GM23248 (cell line): ENCODE measurements at regions not wholly inside any gene's neighbourhood (a gene's known extent, or its start where the extent isn't known, plus 50 kb on each side); places are given as distances from the start of the nearest gene placed in this dataset.

Source experiments
- DNase-seq: peaks from one replicate; pipeline ENCODE4 v3.0.0-alpha.2; 2015
- H2AFZ ChIP-seq: fragments of 200-600 bp; sonication (generic); 2 replicates; pipeline ENCODE4 v1.6.1; 2016; ENCODE audit warnings: antibody characterized with exemption
- H3F3A ChIP-seq: fragments of 200-600 bp; sonication (generic); 2 replicates; pipeline ENCODE4 v1.6.1; 2016; ENCODE audit warnings: mild to moderate bottlenecking, antibody characterized with exemption, mixed run types; ENCODE audit not compliant: insufficient read depth
- H3K27ac ChIP-seq: fragments of 200-600 bp; sonication (generic); 2 replicates; pipeline ENCODE4 v1.5.1; 2016; ENCODE audit warnings: mild to moderate bottlenecking
- H3K27me3 ChIP-seq: fragments of 200-600 bp; sonication (generic); replicated peaks from 2 replicates; pipeline ENCODE4 v1.6.1; 2016; ENCODE audit warnings: mild to moderate bottlenecking; ENCODE audit not compliant: insufficient read depth
- H3K36me3 ChIP-seq: fragments of 200-600 bp; sonication (generic); 2 replicates; pipeline ENCODE4 v1.6.1; 2016; ENCODE audit warnings: low read depth, mild to moderate bottlenecking
- H3K4me1 ChIP-seq: fragments of 200-600 bp; sonication (generic); 2 replicates; pipeline ENCODE4 v1.6.1; 2016; ENCODE audit warnings: mild to moderate bottlenecking; ENCODE audit not compliant: insufficient read depth
- H3K4me2 ChIP-seq: fragments of 200-600 bp; sonication (generic); one replicate; pipeline ENCODE4 v1.6.1; 2016; ENCODE audit warnings: mild to moderate bottlenecking; ENCODE audit not compliant: unreplicated experiment
- H3K4me3 ChIP-seq: fragments of 200-600 bp; sonication (generic); 2 replicates; pipeline ENCODE4 v1.5.1; 2016; ENCODE audit warnings: mild to moderate bottlenecking
- H3K79me2 ChIP-seq: fragments of 200-600 bp; sonication (generic); 2 replicates; pipeline ENCODE4 v1.6.1; 2016; ENCODE audit warnings: mild to moderate bottlenecking; ENCODE audit not compliant: insufficient read depth
- H3K9ac ChIP-seq: fragments of 200-600 bp; sonication (generic); 2 replicates; pipeline ENCODE4 v1.6.1; 2016; ENCODE audit warnings: mild to moderate bottlenecking
- H3K9me2 ChIP-seq: fragments of 200-600 bp; sonication (generic); 2 replicates; pipeline ENCODE4 v1.6.1; 2016; ENCODE audit warnings: mixed run types, mild to moderate bottlenecking, moderate library complexity; ENCODE audit not compliant: insufficient read depth
- H3K9me3 ChIP-seq: fragments of 200-600 bp; sonication (generic); one replicate; pipeline ENCODE4 v1.6.1; 2017; ENCODE audit warnings: low read depth
- H4K20me1 ChIP-seq: fragments of 200-600 bp; sonication (generic); 2 replicates; pipeline ENCODE4 v1.6.0; 2016; ENCODE audit not compliant: insufficient read depth
- EZH2 ChIP-seq: fragments of 200-600 bp; sonication (generic); IDR thresholded peaks from 2 replicates; pipeline ENCODE4 v1.6.1; 2018; ENCODE audit warnings: antibody characterized with exemption, mild to moderate bottlenecking; ENCODE audit not compliant: insufficient read depth, poor library complexity, severe bottlenecking
- EZH2phosphoT487 ChIP-seq: fragments of 200-600 bp; sonication (generic); IDR thresholded peaks from 2 replicates; pipeline ENCODE4 v1.6.1; 2018; ENCODE audit warnings: antibody characterized with exemption, moderate library complexity, mild to moderate bottlenecking, low read depth; ENCODE audit not compliant: insufficient read depth
- WGBS, 2 experiments: methylation state at CpG; one replicate each; pipeline ENCODE4 v1.1.6; 2015 to 2017; ENCODE audit warnings: low lambda C conversion rate in 2 of 2, low coverage in 1 of 2; ENCODE audit errors: missing lambda C conversion rate in 2 of 2; 5-methylcytosine and 5-hydroxymethylcytosine counted together
- in situ Hi-C: fragments of 300-500 bp; cut with MboI; formaldehyde crosslinking; loops from 2 replicates; pipeline ENCODE4 v1.15.0; 2020

DNA sequence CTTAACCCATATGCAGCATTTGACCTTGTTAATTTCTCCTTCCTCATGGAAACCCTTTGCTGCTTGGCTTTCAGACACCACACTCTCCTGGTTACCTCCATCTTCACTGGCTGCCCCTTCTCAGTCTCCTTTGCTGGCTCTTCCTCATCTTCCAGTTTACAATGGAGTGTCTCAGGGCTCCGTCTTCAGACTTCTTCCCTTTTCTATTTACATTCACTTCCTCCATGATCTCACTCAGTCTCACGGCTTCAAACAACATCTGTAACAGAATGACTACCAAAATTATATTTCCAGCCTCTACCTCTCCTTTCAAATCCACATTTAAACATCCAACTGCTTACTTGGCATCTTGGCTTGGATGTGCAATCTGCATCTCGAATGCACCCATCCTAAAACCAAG, 140.4 kb downstream of the DKK1 start:
- no peaks in the 10 kb centered on the region for H3K27me3 ChIP-seq
- H3K36me3 ChIP-seq: no peaks in the 10 kb centered on the region
- H3K27ac ChIP-seq: no peak overlapping the region
- no peaks in the 10 kb centered on the region for H3K79me2 ChIP-seq
- 97 to 98% methylated on average over 3 of the region's 3 CpGs for WGBS, 2 experiments
- no peaks in the 10 kb centered on the region for H3K9me2 ChIP-seq
- in situ Hi-C loops: no loop called here
- TF ChIP-seq EZH2: no peak
- no peak for TF ChIP-seq EZH2phosphoT487
- no peaks in the 10 kb centered on the region for H4K20me1 ChIP-seq
- peaks cover 49% of the 10 kb centered on the region for H3K4me1 ChIP-seq
- H3K4me3 ChIP-seq: no peak overlapping the region
- DNase-seq: no peak
- H3K4me2 ChIP-seq: no peak overlapping the region
- no peaks in the 10 kb centered on the region for H3K9me3 ChIP-seq
- peak overlapping the region; percentile 30; the same call in 1 of the 2 replicates for H2AFZ ChIP-seq
- H3F3A ChIP-seq: peaks cover 50% of the 10 kb centered on the region
- no peak overlapping the region for H3K9ac ChIP-seq

DNA sequence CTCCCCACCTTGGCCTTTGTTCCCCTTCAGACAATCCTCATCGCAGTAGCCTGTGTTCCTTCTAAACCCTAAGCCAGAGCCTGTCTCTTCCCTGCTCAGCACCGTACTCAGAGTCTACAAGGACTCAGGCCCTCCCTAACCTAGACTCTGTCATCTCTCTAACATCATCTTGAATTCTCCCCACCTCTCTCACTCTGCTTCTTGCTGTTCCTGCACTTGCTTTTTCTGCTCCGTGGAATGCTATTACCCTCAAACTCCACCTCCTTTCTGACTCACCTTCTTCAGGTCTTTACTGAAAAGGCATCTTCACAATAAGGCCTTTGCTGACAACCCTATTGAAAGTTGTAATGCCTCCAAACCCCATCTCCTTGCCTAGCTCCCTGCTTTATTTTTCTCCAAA, 141.0 kb downstream of the DKK1 start:
- H3K27me3 ChIP-seq: no peaks in the 10 kb centered on the region
- H3K9me3 ChIP-seq: no peaks in the 10 kb centered on the region
- peak; percentile 44 for DNase-seq
- H3K9ac ChIP-seq: no peak overlapping the region
- in situ Hi-C loops: no loop called here
- H3F3A ChIP-seq: peaks cover 50% of the 10 kb centered on the region
- H3K4me2 ChIP-seq: no peak overlapping the region
- WGBS, 2 experiments: 80 to 88% methylated on average over 3 of the region's 3 CpGs
- no peaks in the 10 kb centered on the region for H3K79me2 ChIP-seq
- no peak for TF ChIP-seq EZH2phosphoT487
- no peak for TF ChIP-seq EZH2
- H3K36me3 ChIP-seq: no peaks in the 10 kb centered on the region
- H3K9me2 ChIP-seq: no peaks in the 10 kb centered on the region
- H3K27ac ChIP-seq: no peak overlapping the region
- no peak overlapping the region for H3K4me3 ChIP-seq
- no peaks in the 10 kb centered on the region for H4K20me1 ChIP-seq
- peak overlapping the region; percentile 30 for H2AFZ ChIP-seq
- peaks cover 49% of the 10 kb centered on the region for H3K4me1 ChIP-seq

DNA sequence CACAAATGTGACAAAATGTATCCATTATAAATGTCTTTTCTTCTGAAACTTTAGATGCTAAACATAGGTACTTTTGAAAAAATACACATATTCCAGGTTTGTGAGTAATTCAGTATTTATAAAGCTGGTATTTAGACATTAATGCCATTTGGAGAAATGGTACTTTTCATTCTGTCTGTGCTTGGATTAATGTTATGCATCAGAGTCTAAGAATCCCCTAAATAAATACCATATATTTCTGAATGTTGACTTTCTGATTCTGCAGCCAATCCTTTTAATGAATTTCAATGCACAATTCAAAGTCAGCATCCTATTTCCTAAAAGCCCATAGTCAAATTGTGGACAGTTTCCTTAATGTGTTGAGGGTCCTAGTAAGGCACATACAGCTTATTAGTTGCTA, 145.0 kb downstream of the DKK1 start:
- Histone ChIP-seq H3K4me3 (no peak overlapping the region), H3K4me2 (peak overlapping the region; percentile 14), H3K27me3 (no peaks in the 10 kb centered on the region), H3K9me2 (peaks cover 1% of the 10 kb centered on the region; the same call in 1 of the 2 replicates), H3K9ac (no peak overlapping the region), H3K79me2 (no peaks in the 10 kb centered on the region), H3K9me3 (no peaks in the 10 kb centered on the region), H2AFZ (peak overlapping the region; percentile 37; the same call in 1 of the 2 replicates), H3K27ac (no peak overlapping the region), H3K4me1 (peaks cover 37% of the 10 kb centered on the region), H3F3A (peaks cover 25% of the 10 kb centered on the region; the same call in 1 of the 2 replicates), H3K36me3 (no peaks in the 10 kb centered on the region), H4K20me1 (no peaks in the 10 kb centered on the region)
- TF ChIP-seq EZH2phosphoT487 (no peak), EZH2 (no peak)
- DNase-seq: peak; percentile 21
- in situ Hi-C loops: no loop called here

DNA sequence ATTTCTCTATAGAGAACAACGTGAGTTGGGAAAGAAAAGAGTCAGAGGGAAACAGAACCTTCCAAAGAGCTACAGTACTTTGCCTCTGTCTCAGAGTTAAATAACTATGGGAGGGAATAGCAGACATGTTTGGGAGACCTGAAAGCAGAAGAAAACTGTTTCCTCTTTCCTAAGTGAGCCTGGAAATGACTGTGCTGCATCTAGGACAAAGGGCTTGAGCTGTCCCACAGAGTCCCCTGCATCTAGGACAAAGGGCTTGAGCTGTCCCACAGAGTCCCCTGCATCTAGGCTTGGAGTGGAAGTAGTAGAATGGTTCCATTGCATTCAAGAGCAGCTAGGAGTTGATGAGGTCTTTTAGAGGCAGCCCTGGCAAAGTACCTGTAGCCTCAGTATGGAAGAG, 149.7 kb downstream of the DKK1 start:
- peak overlapping the region; percentile 47 for H2AFZ ChIP-seq
- in situ Hi-C loops: no loop called here

More for the DNA sequence above, 149.7 kb downstream of the DKK1 start:
- peak overlapping the region; percentile 2; the same call in 1 of the 2 replicates for H3K27ac ChIP-seq
- H3K4me3 ChIP-seq: no peak overlapping the region
- DNase-seq: no peak
- peaks cover 2% of the 10 kb centered on the region; the same call in 1 of the 2 replicates for H3K9me2 ChIP-seq
- H4K20me1 ChIP-seq: no peaks in the 10 kb centered on the region
- H3K4me1 ChIP-seq: peaks cover 32% of the 10 kb centered on the region
- WGBS, 2 experiments: 53 to 60% methylated on average over 1 of the region's 1 CpG
- TF ChIP-seq EZH2phosphoT487 (no peak), EZH2 (no peak)
- H3F3A ChIP-seq: peaks cover 9% of the 10 kb centered on the region; the same call in 1 of the 2 replicates
- no peak overlapping the region for H3K9ac ChIP-seq
- H3K4me2 ChIP-seq: peak overlapping the region; percentile 22
- H3K36me3 ChIP-seq: no peaks in the 10 kb centered on the region
- H3K9me3 ChIP-seq: no peaks in the 10 kb centered on the region
- H3K79me2 ChIP-seq: no peaks in the 10 kb centered on the region
- H3K27me3 ChIP-seq: no peaks in the 10 kb centered on the region
